Calu3 (cell line): ENCODE measurements at regions not wholly inside any gene's neighbourhood (a gene's known extent, or its start where the extent isn't known, plus 50 kb on each side); places are given as distances from the start of the nearest gene placed in this dataset.

ENCODE experiments used
- BruUV-seq: library from RNA; stranded (reverse); fragments of 400-500 nt; replicated peaks from 2 replicates; lab custom pipeline; 2021; lab: Mats Ljungman, UMichigan
- CTCF ChIA-PET: fragments of 300-600 bp; sonication (Branson Sonifier 250); formaldehyde crosslinking; loops from one replicate; lab custom pipeline; 2022; ENCODE audit warnings: antibody characterized with exemption; lab: Charles Lee
- DNase-seq: peaks from one replicate; pipeline ENCODE4 v3.0.0; 2022
- H3K27ac Mint-ChIP-seq: one replicate; pipeline ENCODE4 v1.8.0; 2022; ENCODE audit warnings: mixed read lengths; ENCODE audit not compliant: unreplicated experiment
- H3K27me3 Mint-ChIP-seq: one replicate; pipeline ENCODE4 v1.8.0; 2022; ENCODE audit warnings: mixed read lengths; ENCODE audit not compliant: unreplicated experiment
- H3K36me3 Mint-ChIP-seq: one replicate; pipeline ENCODE4 v1.8.0; 2022; ENCODE audit warnings: mild to moderate bottlenecking, moderate library complexity, mixed read lengths; ENCODE audit not compliant: insufficient read depth, unreplicated experiment
- H3K4me1 Mint-ChIP-seq: one replicate; pipeline ENCODE4 v1.8.0; 2022; ENCODE audit warnings: mild to moderate bottlenecking, low read depth, mixed read lengths; ENCODE audit not compliant: unreplicated experiment
- H3K4me3 Mint-ChIP-seq: one replicate; pipeline ENCODE4 v1.8.0; 2022; ENCODE audit warnings: mild to moderate bottlenecking, low read depth, moderate library complexity, mixed read lengths; ENCODE audit not compliant: unreplicated experiment
- H3K9me3 Mint-ChIP-seq: one replicate; pipeline ENCODE4 v1.8.0; 2022; ENCODE audit warnings: low read depth, mixed read lengths; ENCODE audit not compliant: unreplicated experiment
- intact Hi-C: fragments of 100-400 bp; cut with micrococcal nuclease; formaldehyde crosslinking; loops from one replicate; pipeline ENCODE4 v1.10.0; 2022; ENCODE audit not compliant: unreplicated experiment
- TF ChIP-seq, protein P1 (sequence below): fragments of 200-600 bp; IDR thresholded peaks from one replicate; pipeline ENCODE4 v1.8.0; 2022; ENCODE audit warnings: antibody characterized with exemption; ENCODE audit not compliant: unreplicated experiment

GRCh38 chr2:181363164-181363563, 94.0 kb upstream of the ITGA4 start:
- Mint-ChIP-seq H3K36me3 (no peaks in the 10 kb centered on the region), H3K27ac (no peak overlapping the region), H3K27me3 (no peaks in the 10 kb centered on the region), H3K4me1 (no peaks in the 10 kb centered on the region), H3K4me3 (no peak overlapping the region), H3K9me3 (no peaks in the 10 kb centered on the region)
- TF ChIP-seq, protein P1, sequence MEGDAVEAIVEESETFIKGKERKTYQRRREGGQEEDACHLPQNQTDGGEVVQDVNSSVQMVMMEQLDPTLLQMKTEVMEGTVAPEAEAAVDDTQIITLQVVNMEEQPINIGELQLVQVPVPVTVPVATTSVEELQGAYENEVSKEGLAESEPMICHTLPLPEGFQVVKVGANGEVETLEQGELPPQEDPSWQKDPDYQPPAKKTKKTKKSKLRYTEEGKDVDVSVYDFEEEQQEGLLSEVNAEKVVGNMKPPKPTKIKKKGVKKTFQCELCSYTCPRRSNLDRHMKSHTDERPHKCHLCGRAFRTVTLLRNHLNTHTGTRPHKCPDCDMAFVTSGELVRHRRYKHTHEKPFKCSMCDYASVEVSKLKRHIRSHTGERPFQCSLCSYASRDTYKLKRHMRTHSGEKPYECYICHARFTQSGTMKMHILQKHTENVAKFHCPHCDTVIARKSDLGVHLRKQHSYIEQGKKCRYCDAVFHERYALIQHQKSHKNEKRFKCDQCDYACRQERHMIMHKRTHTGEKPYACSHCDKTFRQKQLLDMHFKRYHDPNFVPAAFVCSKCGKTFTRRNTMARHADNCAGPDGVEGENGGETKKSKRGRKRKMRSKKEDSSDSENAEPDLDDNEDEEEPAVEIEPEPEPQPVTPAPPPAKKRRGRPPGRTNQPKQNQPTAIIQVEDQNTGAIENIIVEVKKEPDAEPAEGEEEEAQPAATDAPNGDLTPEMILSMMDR, result no peak
- DNase-seq, result no peak
- intact Hi-C loops, result no loop called here
- BruUV-seq, result no TSS peak
- CTCF ChIA-PET, result no interaction called here

- no peaks in the 10 kb centered on the region for H3K36me3 Mint-ChIP-seq
- DNase-seq, result no peak
- H3K9me3 Mint-ChIP-seq, result no peaks in the 10 kb centered on the region
- no peak overlapping the region for H3K27ac Mint-ChIP-seq
- intact Hi-C loops, result no loop called here
- H3K27me3 Mint-ChIP-seq, result no peaks in the 10 kb centered on the region
- H3K4me1 Mint-ChIP-seq, result no peaks in the 10 kb centered on the region
- BruUV-seq, result no TSS peak
- TF ChIP-seq, protein P1, result no peak
- no peak overlapping the region for H3K4me3 Mint-ChIP-seq
- CTCF ChIA-PET, result no interaction called here
These were observed 92.6 kb upstream of the ITGA4 start for GRCh38 chr2:181364492-181365170.

- intact Hi-C loops, result no loop called here
- Mint-ChIP-seq H3K4me3 (no peak overlapping the region), H3K27me3 (no peaks in the 10 kb centered on the region), H3K4me1 (no peaks in the 10 kb centered on the region), H3K9me3 (no peaks in the 10 kb centered on the region), H3K36me3 (no peaks in the 10 kb centered on the region), H3K27ac (no peak overlapping the region)
- no peak for DNase-seq
- TF ChIP-seq, protein P1, result no peak
- CTCF ChIA-PET, result no interaction called here
- no TSS peak for BruUV-seq
These were observed 90.5 kb upstream of the ITGA4 start for GRCh38 chr2:181366675-181367175.

- intact Hi-C loops, result no loop called here
- Mint-ChIP-seq H3K27me3 (no peaks in the 10 kb centered on the region), H3K9me3 (no peaks in the 10 kb centered on the region), H3K36me3 (no peaks in the 10 kb centered on the region), H3K4me1 (no peaks in the 10 kb centered on the region), H3K4me3 (no peak overlapping the region), H3K27ac (no peak overlapping the region)
- BruUV-seq, result no TSS peak
- CTCF ChIA-PET, result no interaction called here
- no peak for DNase-seq
- TF ChIP-seq, protein P1, result no peak
These were observed 89.8 kb upstream of the ITGA4 start for GRCh38 chr2:181367411-181367810.
